ENCODE measurements at regions not wholly inside any gene's neighbourhood (a gene's known extent, or its start where the extent isn't known, plus 50 kb on each side); places are given as distances from the start of the nearest gene placed in this dataset.

DNA sequence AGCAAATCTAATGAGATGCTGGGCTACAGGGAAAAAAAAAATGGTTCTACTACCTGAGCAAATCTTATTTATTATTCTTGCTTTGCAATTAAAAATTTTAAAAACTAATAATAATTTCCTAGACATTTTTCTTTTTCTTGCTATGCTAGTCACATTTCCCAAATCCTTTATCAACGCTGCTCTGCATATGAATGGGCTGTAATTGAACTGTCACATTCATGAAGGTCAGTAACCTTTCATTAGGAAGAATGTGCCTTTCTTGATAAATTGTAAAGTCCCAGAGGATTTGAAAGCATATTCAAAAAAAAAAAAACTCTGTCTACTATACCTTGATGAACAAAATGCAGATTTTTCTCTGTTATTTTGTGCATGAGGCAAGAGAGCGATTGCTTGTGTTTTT is 538.7 kb upstream of the ID4 start:
- H4K20me1 ChIP-seq (ENCODE audit: insufficient read depth) = no peaks in the 10 kb centered on the region
- ChIA-PET CTCF (no interaction called here), POLR2A (ENCODE audit: unreplicated experiment) (no interaction called here)
- no peak for DNase-seq
- H3K79me2 ChIP-seq (ENCODE audit: low read depth) = no peaks in the 10 kb centered on the region
- intact Hi-C loops (cut with micrococcal nuclease; ENCODE audit: unreplicated experiment) = no loop called here
- no peaks in the 10 kb centered on the region for H3K36me3 ChIP-seq (ENCODE audit: low read depth)
- H3K27ac ChIP-seq = no peak overlapping the region
- H3K27me3 ChIP-seq (ENCODE audit: insufficient read depth, low read depth) = no peaks in the 10 kb centered on the region
- H3K4me2 ChIP-seq = no peak overlapping the region
- no peak overlapping the region for H3K4me3 ChIP-seq
- H3F3A ChIP-seq (ENCODE audit: insufficient read depth, low read depth) = peaks cover 12% of the 10 kb centered on the region
- H3K9me3 ChIP-seq (ENCODE audit: insufficient read depth, low read depth) = no peaks in the 10 kb centered on the region
- H3K9me2 ChIP-seq (ENCODE audit: insufficient read depth) = no peaks in the 10 kb centered on the region
- no peak for TF ChIP-seq EZH2 (IDR thresholded peaks at IDR 0.05; ENCODE audit: low read depth)
- no peak for TF ChIP-seq CTCF (conservative IDR thresholded peaks at IDR 0.05)
- no peak overlapping the region for H2AFZ ChIP-seq
- peaks cover 23% of the 10 kb centered on the region for H3K4me1 ChIP-seq (replicated peaks; ENCODE audit: insufficient read depth)
- no TSS peak for BruUV-seq (replicated peaks)

GRCh38 chr6:19299129-19299528 is 538.0 kb upstream of the ID4 start:
- no peaks in the 10 kb centered on the region for H3K9me3 ChIP-seq (ENCODE audit: insufficient read depth, low read depth)
- no TSS peak for BruUV-seq (replicated peaks)
- no peak overlapping the region for H3K4me3 ChIP-seq
- no peak overlapping the region for H3K27ac ChIP-seq
- H3K79me2 ChIP-seq (ENCODE audit: low read depth) = no peaks in the 10 kb centered on the region
- no peak overlapping the region for H3K4me2 ChIP-seq
- no peak for DNase-seq
- no peak for TF ChIP-seq EZH2 (IDR thresholded peaks at IDR 0.05; ENCODE audit: low read depth)
- no peak for TF ChIP-seq CTCF (conservative IDR thresholded peaks at IDR 0.05)
- H4K20me1 ChIP-seq (ENCODE audit: insufficient read depth) = no peaks in the 10 kb centered on the region
- peaks cover 23% of the 10 kb centered on the region for H3K4me1 ChIP-seq (replicated peaks; ENCODE audit: insufficient read depth)
- H3F3A ChIP-seq (ENCODE audit: insufficient read depth, low read depth) = peaks cover 12% of the 10 kb centered on the region
- ChIA-PET POLR2A (ENCODE audit: unreplicated experiment) (no interaction called here), CTCF (no interaction called here)
- H2AFZ ChIP-seq = no peak overlapping the region
- H3K9me2 ChIP-seq (ENCODE audit: insufficient read depth) = no peaks in the 10 kb centered on the region
- no peaks in the 10 kb centered on the region for H3K27me3 ChIP-seq (ENCODE audit: insufficient read depth, low read depth)
- no peaks in the 10 kb centered on the region for H3K36me3 ChIP-seq (ENCODE audit: low read depth)
- intact Hi-C loops (cut with micrococcal nuclease; ENCODE audit: unreplicated experiment) = no loop called here

- CTCF ChIA-PET = no interaction called here
- intact Hi-C loops (cut with micrococcal nuclease; ENCODE audit: unreplicated experiment) = no loop called here
- Histone ChIP-seq H3K4me3 (no peak overlapping the region), H3K27ac (peak overlapping the region; percentile 43), H3K4me1 (replicated peaks; ENCODE audit: insufficient read depth) (peaks cover 23% of the 10 kb centered on the region), H3K9me2 (ENCODE audit: insufficient read depth) (no peaks in the 10 kb centered on the region), H4K20me1 (ENCODE audit: insufficient read depth) (no peaks in the 10 kb centered on the region), H3K79me2 (ENCODE audit: low read depth) (no peaks in the 10 kb centered on the region), H3K9me3 (ENCODE audit: insufficient read depth, low read depth) (no peaks in the 10 kb centered on the region; the same call in 1 of the 2 replicates), H3F3A (ENCODE audit: insufficient read depth, low read depth) (peaks cover 12% of the 10 kb centered on the region), H3K27me3 (ENCODE audit: insufficient read depth, low read depth) (no peaks in the 10 kb centered on the region), H3K4me2 (peak overlapping the region; percentile 35), H3K36me3 (ENCODE audit: low read depth) (no peaks in the 10 kb centered on the region), H2AFZ (no peak overlapping the region)
- no TSS peak for BruUV-seq (replicated peaks)
- peak; percentile 37 to 82 for DNase-seq
- POLR2A ChIA-PET (ENCODE audit: unreplicated experiment) = no interaction called here
- TF ChIP-seq EZH2 (IDR thresholded peaks at IDR 0.05; ENCODE audit: low read depth) (no peak), CTCF (conservative IDR thresholded peaks at IDR 0.05) (no peak)
Measured at GRCh38 chr6:19301980-19302379, 535.2 kb upstream of the ID4 start.

Measured in PC-9 (cell line).